Large intestine (tissue), 3 donors: ENCODE measurements at regions not wholly inside any gene's neighbourhood (a gene's known extent, or its start where the extent isn't known, plus 50 kb on each side); places are given as distances from the start of the nearest gene placed in this dataset.

Source experiments
- DNase-seq, 2 donors: peaks; one replicate each; pipeline versions ENCODE4 v3.0.0 to v3.0.0-alpha.2; 2013
- H3K27ac ChIP-seq: one replicate; pipeline ENCODE4 v1.5.1; 2013; ENCODE audit warnings: low read length
- H3K27me3 ChIP-seq: 2 replicates; pipeline ENCODE4 v1.6.1; 2013; ENCODE audit warnings: low read length; ENCODE audit not compliant: control insufficient read depth, insufficient read depth
- H3K36me3 ChIP-seq: 2 replicates; pipeline ENCODE4 v1.6.1; 2013; ENCODE audit warnings: low read length; ENCODE audit not compliant: control insufficient read depth, insufficient read depth
- H3K4me1 ChIP-seq: one replicate; pipeline ENCODE4 v1.6.1; 2013; ENCODE audit warnings: low read length; ENCODE audit not compliant: control insufficient read depth, insufficient read depth
- H3K4me3 ChIP-seq: one replicate; pipeline ENCODE4 v1.5.1; 2013; ENCODE audit warnings: low read length
- H3K9me3 ChIP-seq: one replicate; pipeline ENCODE4 v1.6.1; 2013; ENCODE audit warnings: mild to moderate bottlenecking, low read depth, low read length, moderate library complexity; ENCODE audit not compliant: control insufficient read depth
- WGBS: methylation state at CpG from one replicate; pipeline ENCODE4 v1.1.5; 2013; ENCODE audit warnings: low lambda C conversion rate; ENCODE audit not compliant: insufficient coverage; 5-methylcytosine and 5-hydroxymethylcytosine counted together

GRCh38 chr17:82998637-82999036 is 80.8 kb upstream of the METRNL start:
- Histone ChIP-seq H3K27ac (no peak overlapping the region), H3K4me1 (no peaks in the 10 kb centered on the region), H3K27me3 (no peaks in the 10 kb centered on the region), H3K9me3 (peaks cover 7% of the 10 kb centered on the region), H3K4me3 (no peak overlapping the region), H3K36me3 (no peaks in the 10 kb centered on the region)
- no peak for DNase-seq
- 100% methylated on average over 1 of the region's 3 CpGs for WGBS

- H3K27ac ChIP-seq = no peak overlapping the region
- WGBS = no CpG with 5 or more reads among the region's 6 CpGs
Measured at GRCh38 chr17:83000738-83001137, 78.7 kb upstream of the METRNL start.

GRCh38 chr17:83002118-83002805 is 77.1 kb upstream of the METRNL start:
- Histone ChIP-seq H3K4me3 (no peak overlapping the region), H3K9me3 (peaks cover 12% of the 10 kb centered on the region), H3K4me1 (no peaks in the 10 kb centered on the region), H3K27ac (no peak overlapping the region), H3K36me3 (no peaks in the 10 kb centered on the region), H3K27me3 (no peaks in the 10 kb centered on the region)
- no CpG with 5 or more reads among the region's 33 CpGs for WGBS
- DNase-seq = no peak

More at GRCh38 chr17:83000738-83001137, 78.7 kb upstream of the METRNL start:
- no peaks in the 10 kb centered on the region for H3K27me3 ChIP-seq
- no peaks in the 10 kb centered on the region for H3K36me3 ChIP-seq
- no peak for DNase-seq
- no peak overlapping the region for H3K4me3 ChIP-seq
- peaks cover 12% of the 10 kb centered on the region for H3K9me3 ChIP-seq
- no peaks in the 10 kb centered on the region for H3K4me1 ChIP-seq

GRCh38 chr17:83004791-83005380 is 74.5 kb upstream of the METRNL start:
- no CpG with 5 or more reads among the region's 29 CpGs for WGBS

GRCh38 chr17:83005639-83006038 is 73.8 kb upstream of the METRNL start:
- DNase-seq = no peak
- H3K27ac ChIP-seq = no peak overlapping the region
- no CpG with 5 or more reads among the region's 11 CpGs for WGBS
- H3K27me3 ChIP-seq = no peaks in the 10 kb centered on the region
- no peaks in the 10 kb centered on the region for H3K4me1 ChIP-seq
- no peak overlapping the region for H3K4me3 ChIP-seq
- H3K9me3 ChIP-seq = peaks cover 26% of the 10 kb centered on the region
- no peaks in the 10 kb centered on the region for H3K36me3 ChIP-seq

More at GRCh38 chr17:83004791-83005380, 74.5 kb upstream of the METRNL start:
- H3K9me3 ChIP-seq = peaks cover 18% of the 10 kb centered on the region
- H3K4me3 ChIP-seq = no peak overlapping the region
- H3K27me3 ChIP-seq = no peaks in the 10 kb centered on the region
- H3K4me1 ChIP-seq = no peaks in the 10 kb centered on the region
- DNase-seq = no peak
- no peaks in the 10 kb centered on the region for H3K36me3 ChIP-seq
- no peak overlapping the region for H3K27ac ChIP-seq

- Histone ChIP-seq H3K4me1 (no peaks in the 10 kb centered on the region), H3K9me3 (peaks cover 27% of the 10 kb centered on the region), H3K27me3 (no peaks in the 10 kb centered on the region), H3K4me3 (no peak overlapping the region), H3K27ac (no peak overlapping the region), H3K36me3 (no peaks in the 10 kb centered on the region)
- no peak for DNase-seq
- no CpG with 5 or more reads among the region's 38 CpGs for WGBS
Measured at GRCh38 chr17:83006515-83007455, 72.6 kb upstream of the METRNL start.

- no CpG with 5 or more reads among the region's 33 CpGs for WGBS
- no peak for DNase-seq
- Histone ChIP-seq H3K4me3 (no peak overlapping the region), H3K27me3 (no peaks in the 10 kb centered on the region), H3K27ac (no peak overlapping the region), H3K4me1 (no peaks in the 10 kb centered on the region), H3K9me3 (peaks cover 21% of the 10 kb centered on the region), H3K36me3 (no peaks in the 10 kb centered on the region)
Measured at GRCh38 chr17:83007504-83008185, 71.8 kb upstream of the METRNL start.

GRCh38 chr17:83008186-83008510 is 71.3 kb upstream of the METRNL start:
- H3K4me3 ChIP-seq = no peak overlapping the region
- 89% methylated on average over 6 of the region's 9 CpGs for WGBS
- no peaks in the 10 kb centered on the region for H3K27me3 ChIP-seq
- peaks cover 21% of the 10 kb centered on the region for H3K9me3 ChIP-seq
- no peak overlapping the region for H3K27ac ChIP-seq
- no peaks in the 10 kb centered on the region for H3K4me1 ChIP-seq
- DNase-seq = no peak
- no peaks in the 10 kb centered on the region for H3K36me3 ChIP-seq

- no peak for DNase-seq
- H3K9me3 ChIP-seq = peaks cover 23% of the 10 kb centered on the region
- WGBS = no CpG with 5 or more reads among the region's 23 CpGs
- H3K4me3 ChIP-seq = no peak overlapping the region
- H3K4me1 ChIP-seq = no peaks in the 10 kb centered on the region
- no peak overlapping the region for H3K27ac ChIP-seq
- no peaks in the 10 kb centered on the region for H3K36me3 ChIP-seq
- no peaks in the 10 kb centered on the region for H3K27me3 ChIP-seq
Measured at GRCh38 chr17:83008526-83008925, 70.9 kb upstream of the METRNL start.
